Thoracic aorta (tissue), 2 donors: ENCODE measurements at regions not wholly inside any gene's neighbourhood (a gene's known extent, or its start where the extent isn't known, plus 50 kb on each side); places are given as distances from the start of the nearest gene placed in this dataset.

Experiments
- ATAC-seq: fragments of 150-250 bp; one replicate; pipeline ENCODE4 v1.8.0; 2017; ENCODE audit warnings: low read depth; ENCODE audit not compliant: insufficient number of reproducible peaks, low FRiP score
- DNase-seq: peaks from one replicate; pipeline ENCODE4 v3.0.0-alpha.2; 2020; ENCODE audit warnings: low spot score
- H3K27ac ChIP-seq, 2 donors: fragments of 200-600 bp; sonication (generic); 1 replicate in 1 of 2; 2 replicates in 1 of 2; pipeline ENCODE4 v1.5.1; 2016; ENCODE audit warnings: mild to moderate bottlenecking in 2 of 2, moderate library complexity in 2 of 2
- H3K27me3 ChIP-seq: fragments of 200-600 bp; sonication (generic); replicated peaks from 2 replicates; pipeline ENCODE4 v1.6.0; 2016; ENCODE audit warnings: mild to moderate bottlenecking; ENCODE audit not compliant: insufficient read depth
- H3K36me3 ChIP-seq: fragments of 200-600 bp; sonication (generic); one replicate; pipeline ENCODE4 v1.5.1; 2016
- H3K4me1 ChIP-seq, 2 donors: fragments of 200-600 bp; sonication (generic); 1 replicate in 1 of 2; 2 replicates in 1 of 2; pipeline versions ENCODE4 v1.5.1 to v1.6.0; 2016; ENCODE audit warnings: low read depth in 2 of 2, mild to moderate bottlenecking in 1 of 2; ENCODE audit not compliant: control insufficient read depth in 1 of 2
- H3K4me3 ChIP-seq: fragments of 200-600 bp; sonication (generic); 2 replicates; pipeline ENCODE4 v1.5.1; 2016; ENCODE audit warnings: mild to moderate bottlenecking
- H3K9me3 ChIP-seq: fragments of 200-600 bp; sonication (generic); 2 replicates; pipeline ENCODE4 v1.5.1; 2016
- CTCF ChIP-seq: fragments of 200-600 bp; sonication (generic); IDR thresholded peaks from one replicate; pipeline ENCODE4 v1.5.1; 2019; ENCODE audit warnings: antibody characterized with exemption

DNA sequence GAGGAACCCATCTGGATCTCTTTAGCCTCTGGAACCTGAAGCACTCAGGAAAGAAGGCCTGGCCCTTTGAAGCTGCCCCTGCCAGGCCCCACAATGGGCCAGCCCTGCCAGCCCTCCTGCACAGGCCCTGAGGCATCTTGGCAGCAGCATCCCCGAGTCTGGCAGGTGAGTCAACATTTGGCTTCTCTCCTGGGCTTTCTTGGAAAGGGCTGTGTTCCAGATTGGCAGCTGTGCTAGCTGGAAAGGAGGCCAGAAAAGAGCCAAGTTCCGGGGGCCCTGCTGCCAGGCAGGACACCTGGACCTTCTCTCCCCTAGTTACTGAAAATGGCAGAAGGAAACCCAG is 187.2 kb downstream of the SHQ1 start:
- no peak overlapping the region for H3K4me3 ChIP-seq
- no peaks in the 10 kb centered on the region for H3K36me3 ChIP-seq
- no peaks in the 10 kb centered on the region for H3K27me3 ChIP-seq
- H3K27ac ChIP-seq, result no peak overlapping the region
- ATAC-seq, result peak; percentile 39
- no peak for TF ChIP-seq CTCF
- H3K9me3 ChIP-seq, result no peaks in the 10 kb centered on the region
- peak; percentile 33 for DNase-seq
- H3K4me1 ChIP-seq, result peaks cover 10 to 30% of the 10 kb centered on the region in 2 donors

DNA sequence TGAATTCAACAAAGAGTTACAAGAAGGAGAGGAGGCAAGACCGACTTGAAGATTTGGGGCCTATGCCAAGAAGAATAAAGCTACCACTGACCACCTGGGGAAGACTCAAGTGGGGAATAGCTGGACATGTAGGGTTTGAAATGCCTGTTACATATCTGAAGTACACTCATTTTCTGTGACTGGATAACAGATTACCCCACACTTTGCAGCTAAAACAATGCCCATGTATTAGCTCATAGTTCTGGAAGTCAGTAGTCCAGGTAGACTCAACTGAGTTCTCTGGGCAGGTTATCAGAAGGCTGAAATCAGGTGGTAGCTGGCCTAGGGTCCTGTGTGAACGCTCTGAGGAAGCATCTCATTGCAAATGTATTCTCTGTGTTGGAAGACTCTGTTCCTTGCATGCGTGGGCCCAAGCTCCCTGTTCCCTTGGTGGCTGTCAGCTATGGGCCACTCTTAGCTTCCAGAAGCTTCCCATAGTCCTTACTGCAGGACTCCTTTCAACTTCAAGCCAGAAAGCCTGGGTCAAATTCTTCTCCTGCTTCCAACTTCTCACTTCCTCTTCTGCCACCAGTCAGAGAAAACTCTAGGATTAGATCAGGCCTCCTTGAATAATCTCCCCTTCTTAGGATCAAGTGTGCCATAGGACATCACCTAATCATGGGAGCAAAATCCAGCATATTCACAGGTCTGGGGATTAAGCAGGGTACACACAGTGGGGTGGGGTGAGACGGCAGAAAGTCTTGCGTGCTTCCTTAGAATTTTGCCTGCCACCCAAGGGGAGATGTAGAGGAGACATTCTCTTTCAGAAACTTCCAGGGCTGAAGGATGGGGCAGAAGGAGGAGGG is 187.8 kb downstream of the SHQ1 start:
- H3K4me3 ChIP-seq, result no peak overlapping the region
- no peaks in the 10 kb centered on the region for H3K36me3 ChIP-seq
- H3K27me3 ChIP-seq, result no peaks in the 10 kb centered on the region
- H3K4me1 ChIP-seq, result peaks cover 10 to 34% of the 10 kb centered on the region in 2 donors
- TF ChIP-seq CTCF, result no peak
- no peak overlapping the region for H3K27ac ChIP-seq
- no peak for ATAC-seq
- H3K9me3 ChIP-seq, result no peaks in the 10 kb centered on the region
- no peak for DNase-seq

GRCh38 chr3:72659596-72659995 is 188.6 kb downstream of the SHQ1 start:
- no peaks in the 10 kb centered on the region for H3K27me3 ChIP-seq
- H3K36me3 ChIP-seq, result no peaks in the 10 kb centered on the region
- H3K4me1 ChIP-seq, result peaks cover 2 to 34% of the 10 kb centered on the region in 2 donors
- ATAC-seq (no peak), DNase-seq (no peak)
- H3K27ac ChIP-seq, result no peak overlapping the region
- TF ChIP-seq CTCF, result no peak
- H3K4me3 ChIP-seq, result no peak overlapping the region
- H3K9me3 ChIP-seq, result no peaks in the 10 kb centered on the region

DNA sequence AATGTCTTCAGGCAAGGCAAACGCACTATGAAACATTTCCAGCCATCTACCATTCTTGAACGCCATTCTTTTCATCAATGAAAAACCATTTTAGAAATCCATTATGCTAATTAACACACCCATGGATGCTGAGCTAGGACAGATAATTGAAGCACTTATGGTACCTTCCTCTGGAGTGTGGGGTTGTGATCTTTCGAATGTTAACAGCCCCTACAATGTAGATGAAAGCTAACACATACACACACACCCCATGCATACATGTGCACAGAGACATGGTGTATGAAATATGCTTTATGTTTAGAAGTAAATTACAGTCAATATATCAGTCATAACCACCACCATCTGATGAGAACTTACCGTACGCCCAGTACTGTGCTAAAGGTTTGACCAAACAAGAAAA is 189.1 kb downstream of the SHQ1 start:
- H3K36me3 ChIP-seq, result no peaks in the 10 kb centered on the region
- TF ChIP-seq CTCF, result no peak
- peaks cover 2 to 31% of the 10 kb centered on the region in 2 donors for H3K4me1 ChIP-seq
- DNase-seq (no peak), ATAC-seq (no peak)
- no peak overlapping the region for H3K4me3 ChIP-seq
- H3K27ac ChIP-seq, result no peak overlapping the region
- no peaks in the 10 kb centered on the region for H3K27me3 ChIP-seq
- H3K9me3 ChIP-seq, result no peaks in the 10 kb centered on the region

DNA sequence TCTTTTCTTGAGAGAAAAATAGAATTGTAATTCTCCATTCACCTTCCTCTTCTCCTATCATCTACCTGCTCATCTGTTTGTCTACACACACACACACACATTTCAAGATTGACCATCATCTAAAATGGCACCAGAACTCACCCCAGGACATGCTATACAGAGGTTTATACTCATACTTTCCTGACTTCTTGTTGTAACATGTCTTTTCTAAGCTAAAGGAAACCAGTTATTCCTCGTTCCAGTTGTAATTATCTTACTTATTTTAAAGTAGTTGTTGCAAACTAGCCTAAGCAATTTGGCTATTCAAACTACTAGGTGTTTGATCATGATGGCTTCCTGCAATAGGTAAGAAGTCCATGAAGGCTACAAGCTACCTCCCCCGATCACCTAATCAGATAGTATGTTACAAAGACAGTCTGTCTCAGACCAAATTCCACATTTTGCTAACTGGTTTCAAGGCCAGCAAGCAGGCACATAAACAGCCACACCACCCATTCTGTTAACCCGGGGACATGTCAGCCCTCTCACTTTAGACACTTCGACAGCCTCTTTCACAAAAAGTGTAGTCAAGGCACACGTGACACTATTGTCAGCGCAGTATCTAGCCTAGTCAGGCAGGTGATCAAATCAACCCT is 189.7 kb downstream of the SHQ1 start:
- Histone ChIP-seq H3K27me3 (no peaks in the 10 kb centered on the region), H3K4me3 (no peak overlapping the region), H3K27ac (no peak overlapping the region), H3K36me3 (no peaks in the 10 kb centered on the region), H3K4me1 (peaks cover 2 to 27% of the 10 kb centered on the region in 2 donors), H3K9me3 (no peaks in the 10 kb centered on the region)
- TF ChIP-seq CTCF, result no peak
- no peak for DNase-seq
- no peak for ATAC-seq
